Suprapubic skin (tissue), 3 donors: ENCODE measurements at regions not wholly inside any gene's neighbourhood (a gene's known extent, or its start where the extent isn't known, plus 50 kb on each side); places are given as distances from the start of the nearest gene placed in this dataset.

Experiments
- EP300 ChIP-seq: sonication (generic); formaldehyde crosslinking; IDR thresholded peaks from one replicate; pipeline ENCODE4 v1.6.1; 2017; ENCODE audit warnings: antibody characterized with exemption
- POLR2A ChIP-seq, 2 donors: fragments of 450-650 bp; IDR thresholded peaks; one replicate each; pipeline ENCODE4 v1.6.1; 2017; ENCODE audit warnings: antibody characterized with exemption in 2 of 2, mild to moderate bottlenecking in 2 of 2, moderate library complexity in 2 of 2
- TF ChIP-seq, protein P1 (sequence below), 2 donors: fragments of 200-600 bp in 1 of 2; fragments of 450-650 bp in 1 of 2; sonication (generic) in 1 of 2; IDR thresholded peaks; one replicate each; pipeline ENCODE4 v1.5.1; 2016 to 2019; ENCODE audit warnings: antibody characterized with exemption in 2 of 2, mild to moderate bottlenecking in 1 of 2, moderate library complexity in 1 of 2

DNA sequence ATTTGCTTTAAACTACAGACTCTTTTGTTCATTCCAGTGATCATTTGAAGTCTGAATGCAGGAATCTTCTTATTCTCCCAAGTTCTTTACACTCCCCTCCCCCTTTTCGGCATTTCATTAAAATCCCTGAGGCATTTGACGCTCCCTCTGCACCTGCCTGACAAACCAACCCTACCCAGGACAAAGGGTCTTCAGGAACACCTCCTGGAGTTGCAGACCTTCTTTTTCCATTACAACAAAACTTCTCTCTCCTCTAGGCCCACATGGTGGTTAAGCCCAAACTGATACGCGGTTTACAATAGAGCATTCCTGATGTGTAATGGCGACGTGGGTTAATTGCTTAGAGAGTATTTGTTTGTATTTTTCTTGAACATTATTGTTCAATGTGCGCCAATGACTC lies 367.4 kb downstream of the FBXO15 start:
- TF ChIP-seq, protein P1, sequence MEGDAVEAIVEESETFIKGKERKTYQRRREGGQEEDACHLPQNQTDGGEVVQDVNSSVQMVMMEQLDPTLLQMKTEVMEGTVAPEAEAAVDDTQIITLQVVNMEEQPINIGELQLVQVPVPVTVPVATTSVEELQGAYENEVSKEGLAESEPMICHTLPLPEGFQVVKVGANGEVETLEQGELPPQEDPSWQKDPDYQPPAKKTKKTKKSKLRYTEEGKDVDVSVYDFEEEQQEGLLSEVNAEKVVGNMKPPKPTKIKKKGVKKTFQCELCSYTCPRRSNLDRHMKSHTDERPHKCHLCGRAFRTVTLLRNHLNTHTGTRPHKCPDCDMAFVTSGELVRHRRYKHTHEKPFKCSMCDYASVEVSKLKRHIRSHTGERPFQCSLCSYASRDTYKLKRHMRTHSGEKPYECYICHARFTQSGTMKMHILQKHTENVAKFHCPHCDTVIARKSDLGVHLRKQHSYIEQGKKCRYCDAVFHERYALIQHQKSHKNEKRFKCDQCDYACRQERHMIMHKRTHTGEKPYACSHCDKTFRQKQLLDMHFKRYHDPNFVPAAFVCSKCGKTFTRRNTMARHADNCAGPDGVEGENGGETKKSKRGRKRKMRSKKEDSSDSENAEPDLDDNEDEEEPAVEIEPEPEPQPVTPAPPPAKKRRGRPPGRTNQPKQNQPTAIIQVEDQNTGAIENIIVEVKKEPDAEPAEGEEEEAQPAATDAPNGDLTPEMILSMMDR (IDR thresholded peaks at IDR 0.05), result no peak
- TF ChIP-seq POLR2A (IDR thresholded peaks at IDR 0.05) (no peak), EP300 (no peak)
